T-helper 17 cell (primary cell): ENCODE measurements at regions not wholly inside any gene's neighbourhood (a gene's known extent, or its start where the extent isn't known, plus 50 kb on each side); places are given as distances from the start of the nearest gene placed in this dataset.
"Not testable (repeated sequence)": the region's sequence is repeated elsewhere in the genome, so short reads cannot be mapped to it uniquely, and the experiment has no call there.

Experiments
- ATAC-seq: fragments of 150-1000 bp; cut with Tn5 transposase; 2 replicates; pipeline ENCODE4 v1.10.0; 2021; ENCODE audit warnings: mild to moderate bottlenecking, moderate library complexity
- DNase-seq, 3 donors: peaks; one replicate each; pipeline versions ENCODE4 v3.0.0 to v3.0.0-alpha.2; 2020 to 2021
- H3K9me3 ChIP-seq: one replicate; pipeline ENCODE4 v1.7.0; 2013; ENCODE audit warnings: low read length, mild to moderate bottlenecking; ENCODE audit not compliant: control insufficient read depth, poor library complexity, severe bottlenecking
- H3K27ac Mint-ChIP-seq: one replicate; pipeline ENCODE4 v1.8.0; 2022; ENCODE audit warnings: mild to moderate bottlenecking, moderate library complexity, mixed read lengths
- H3K27me3 Mint-ChIP-seq: one replicate; pipeline ENCODE4 v1.8.0; 2022; ENCODE audit warnings: mixed read lengths
- H3K36me3 Mint-ChIP-seq: one replicate; pipeline ENCODE4 v1.8.0; 2022; ENCODE audit warnings: low read depth, mixed read lengths
- H3K4me1 Mint-ChIP-seq: one replicate; pipeline ENCODE4 v1.8.0; 2022; ENCODE audit warnings: mild to moderate bottlenecking, mixed read lengths
- H3K4me3 Mint-ChIP-seq: one replicate; pipeline ENCODE4 v1.8.0; 2022; ENCODE audit warnings: mild to moderate bottlenecking, moderate library complexity, mixed read lengths

DNA sequence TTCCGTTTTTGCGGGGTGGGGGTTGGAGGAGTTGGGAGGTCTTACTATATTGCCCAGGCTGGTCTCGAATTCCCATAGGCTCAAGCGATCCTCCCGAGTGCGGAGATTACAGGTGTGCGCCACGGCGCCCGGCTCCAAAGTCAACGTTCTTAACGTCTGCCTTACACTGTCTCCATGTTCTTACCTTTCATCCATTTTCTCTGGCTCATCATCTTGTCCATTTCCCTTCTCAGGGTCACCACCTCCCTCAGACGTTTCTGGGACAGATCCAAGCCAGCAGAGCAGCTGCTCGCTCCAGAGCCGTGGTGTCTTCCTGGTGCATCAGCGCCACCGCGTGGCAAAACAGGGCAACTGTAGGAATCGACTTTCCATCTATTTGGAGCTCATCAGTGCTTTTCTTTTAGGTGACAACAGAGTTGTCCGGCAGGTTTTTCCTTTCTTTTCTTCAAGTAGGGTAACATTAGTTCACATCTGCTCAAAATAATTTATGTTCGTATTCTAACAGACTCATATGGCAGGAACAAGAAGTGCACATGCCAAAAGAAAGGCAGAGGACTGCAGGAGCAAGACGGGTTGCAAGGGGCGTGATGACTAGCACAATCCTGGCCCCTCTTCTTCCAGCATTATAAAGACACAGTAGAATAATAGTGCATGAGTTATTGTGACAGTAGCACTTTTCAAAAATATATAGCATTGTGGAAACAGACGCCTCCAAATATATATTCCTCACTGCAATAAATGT, 103.1 kb upstream of the ABCC4 start:
- peak overlapping the region; percentile 99 for H3K4me3 Mint-ChIP-seq
- peaks cover 6% of the 10 kb centered on the region for H3K4me1 Mint-ChIP-seq
- H3K27me3 Mint-ChIP-seq = peaks cover 11% of the 10 kb centered on the region
- peaks cover 2% of the 10 kb centered on the region for H3K36me3 Mint-ChIP-seq
- H3K9me3 ChIP-seq = no peaks in the 10 kb centered on the region
- peak; percentile 90 for ATAC-seq
- peak; percentile 60 to 69 (median 61) for DNase-seq
- peak overlapping the region; percentile 67 for H3K27ac Mint-ChIP-seq

DNA sequence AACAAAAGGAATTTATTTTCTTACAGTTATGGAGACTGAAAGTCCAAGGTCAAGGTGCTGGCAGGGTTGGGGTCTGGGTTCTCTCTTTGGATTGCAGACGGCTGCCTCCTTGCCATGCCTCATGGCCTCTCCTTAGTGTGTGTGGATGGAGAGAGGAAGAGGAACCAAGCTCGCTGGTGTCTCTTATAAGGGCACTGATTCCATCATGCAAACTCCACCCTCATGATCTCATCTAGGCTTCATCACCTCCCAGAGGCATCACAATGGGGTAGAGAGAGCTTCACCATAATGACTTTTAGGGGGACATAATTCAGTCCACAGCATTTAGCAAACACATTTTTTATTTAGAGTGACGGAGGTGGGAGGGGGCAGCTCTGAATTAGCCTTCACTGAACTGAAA, 104.9 kb upstream of the ABCC4 start:
- Mint-ChIP-seq H3K4me3 (no peak overlapping the region), H3K36me3 (peaks cover 2% of the 10 kb centered on the region), H3K27ac (no peak overlapping the region), H3K27me3 (peaks cover 24% of the 10 kb centered on the region), H3K4me1 (peaks cover 6% of the 10 kb centered on the region)
- ATAC-seq = no peak
- no peaks in the 10 kb centered on the region for H3K9me3 ChIP-seq
- no peak for DNase-seq

DNA sequence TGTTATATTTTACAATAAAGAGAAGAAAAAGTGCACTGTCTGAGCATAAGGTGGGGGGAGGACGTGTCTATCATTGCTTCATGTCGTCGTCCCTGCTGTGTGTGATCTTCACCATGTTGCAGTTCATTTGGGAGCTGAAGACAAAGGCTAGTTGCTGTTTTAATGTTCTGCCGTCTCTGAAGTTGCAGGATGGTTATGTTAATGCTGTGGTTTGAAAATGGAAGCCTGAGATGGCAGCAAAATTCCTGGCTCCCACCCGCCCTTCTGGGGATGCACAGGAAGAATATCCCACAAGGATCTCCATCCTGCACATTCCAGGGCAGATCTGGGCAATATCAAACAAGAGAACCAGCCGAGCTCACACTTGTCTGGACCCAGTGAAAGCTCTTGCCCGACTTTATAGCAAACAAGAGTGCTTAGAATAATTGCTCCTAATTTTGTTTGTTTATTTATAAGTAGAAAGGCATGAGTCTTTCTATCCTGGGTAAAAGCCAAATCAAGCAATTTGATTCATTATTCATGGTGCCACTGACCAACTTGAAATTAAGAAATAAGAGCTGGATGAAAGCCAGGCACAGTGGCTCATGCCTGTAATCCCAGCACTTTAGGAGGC, 110.3 kb upstream of the ABCC4 start:
- no peak for DNase-seq
- no peaks in the 10 kb centered on the region for H3K9me3 ChIP-seq
- no peak for ATAC-seq
- H3K4me3 Mint-ChIP-seq = no peak overlapping the region
- H3K27ac Mint-ChIP-seq = no peak overlapping the region
- peaks cover 3% of the 10 kb centered on the region for H3K36me3 Mint-ChIP-seq
- H3K4me1 Mint-ChIP-seq = no peaks in the 10 kb centered on the region
- peaks cover 29% of the 10 kb centered on the region for H3K27me3 Mint-ChIP-seq

DNA sequence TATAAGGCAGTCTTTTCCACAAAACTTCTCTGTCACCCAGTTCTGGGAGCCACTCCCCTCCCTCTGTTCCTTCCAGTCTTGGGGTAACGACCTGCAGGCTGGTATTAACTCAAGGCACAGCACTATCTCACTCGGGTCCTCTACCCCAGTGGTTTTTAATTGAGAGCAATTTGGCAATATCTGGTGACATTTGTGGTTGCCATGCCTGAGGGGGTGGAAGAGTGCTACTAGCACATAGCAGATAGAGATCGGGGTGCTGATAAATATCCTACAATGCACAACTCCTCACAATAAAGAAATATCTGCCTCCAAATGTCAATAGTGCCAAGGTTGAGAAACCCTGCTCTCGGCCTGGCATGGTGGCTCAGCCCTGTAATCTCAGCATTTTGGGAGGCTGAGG, 117.7 kb upstream of the ABCC4 start:
- peaks cover 2% of the 10 kb centered on the region for H3K4me1 Mint-ChIP-seq
- DNase-seq = no peak
- no peak for ATAC-seq

DNA sequence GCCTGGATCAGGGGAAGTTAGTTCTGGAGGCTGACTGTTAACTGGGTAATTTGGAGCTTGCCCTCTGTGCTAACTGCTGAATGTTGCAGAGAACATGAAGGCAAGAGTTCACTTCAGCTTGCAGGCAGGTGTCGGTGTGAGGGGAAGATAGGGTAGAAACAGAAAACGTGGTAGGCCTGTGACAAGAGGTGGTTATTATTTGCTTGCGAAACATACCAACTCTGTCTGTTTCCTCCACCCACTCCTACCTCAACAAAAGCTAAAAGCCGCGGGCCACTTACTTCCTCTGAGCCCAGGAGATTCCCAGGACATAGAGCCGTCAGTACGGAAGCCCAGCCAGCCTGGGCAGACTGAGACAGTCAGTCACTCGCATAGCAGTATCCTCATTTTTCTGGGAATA, 119.2 kb upstream of the ABCC4 start:
- ATAC-seq (no peak), DNase-seq (no peak)
- peaks cover 2% of the 10 kb centered on the region for H3K4me1 Mint-ChIP-seq
- H3K27ac Mint-ChIP-seq = no peak overlapping the region
- no peak overlapping the region for H3K4me3 Mint-ChIP-seq
- peaks cover 3% of the 10 kb centered on the region for H3K36me3 Mint-ChIP-seq
- H3K9me3 ChIP-seq = no peaks in the 10 kb centered on the region
- peaks cover 24% of the 10 kb centered on the region for H3K27me3 Mint-ChIP-seq

More for the DNA sequence above, 117.7 kb upstream of the ABCC4 start:
- no peak overlapping the region for H3K27ac Mint-ChIP-seq
- no peaks in the 10 kb centered on the region for H3K9me3 ChIP-seq
- peaks cover 30% of the 10 kb centered on the region for H3K27me3 Mint-ChIP-seq
- H3K36me3 Mint-ChIP-seq = peaks cover 3% of the 10 kb centered on the region
- H3K4me3 Mint-ChIP-seq = no peak overlapping the region

DNA sequence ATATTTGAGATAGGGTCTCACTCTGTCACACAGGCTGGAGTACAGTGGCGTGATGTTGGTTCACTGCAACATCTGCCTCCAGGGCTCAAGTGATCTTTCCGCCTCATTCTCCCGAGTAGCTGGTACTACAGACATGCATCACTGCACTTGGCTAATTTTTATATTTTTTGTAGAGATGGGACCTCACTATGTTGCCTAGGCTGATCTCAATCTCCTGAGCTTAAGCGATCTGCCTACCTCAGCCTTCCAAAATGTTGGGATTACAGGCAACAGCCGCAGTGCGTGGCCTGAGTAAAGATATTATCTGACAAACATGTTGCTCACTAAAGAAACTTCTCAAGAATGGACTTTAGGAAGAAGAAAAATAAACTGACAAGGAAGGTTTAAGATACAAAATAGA, 125.4 kb upstream of the ABCC4 start:
- DNase-seq (no peak), ATAC-seq (no peak)
- Mint-ChIP-seq H3K27ac (no peak overlapping the region), H3K4me1 (peaks cover 3% of the 10 kb centered on the region), H3K4me3 (no peak overlapping the region), H3K36me3 (no peaks in the 10 kb centered on the region), H3K27me3 (peaks cover 13% of the 10 kb centered on the region)
- no peaks in the 10 kb centered on the region for H3K9me3 ChIP-seq

DNA sequence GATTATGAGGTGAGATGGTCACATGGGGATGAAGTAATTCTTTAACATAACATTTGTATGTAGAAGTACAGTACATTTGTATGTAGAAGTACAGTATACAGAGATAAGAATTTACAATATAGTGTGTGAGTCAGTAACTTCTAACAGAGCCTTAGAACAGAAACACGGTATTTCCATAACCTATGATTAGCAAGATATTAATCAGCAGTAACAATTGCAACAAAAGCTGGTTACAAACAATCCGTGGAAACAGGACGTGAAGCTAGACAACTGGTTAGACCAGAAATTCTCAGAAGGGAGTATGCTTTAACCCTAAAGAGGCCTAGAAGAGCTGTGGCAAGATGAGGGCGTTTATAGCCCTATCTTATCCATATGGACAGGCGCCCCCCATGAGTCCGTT, 122.0 kb upstream of the CLDN10 start:
- H3K4me1 Mint-ChIP-seq, DNase-seq, H3K27ac Mint-ChIP-seq, H3K4me3 Mint-ChIP-seq, H3K36me3 Mint-ChIP-seq, ATAC-seq, H3K9me3 ChIP-seq: not testable (repeated sequence)
- H3K27me3 Mint-ChIP-seq = peaks cover 13% of the 10 kb centered on the region

DNA sequence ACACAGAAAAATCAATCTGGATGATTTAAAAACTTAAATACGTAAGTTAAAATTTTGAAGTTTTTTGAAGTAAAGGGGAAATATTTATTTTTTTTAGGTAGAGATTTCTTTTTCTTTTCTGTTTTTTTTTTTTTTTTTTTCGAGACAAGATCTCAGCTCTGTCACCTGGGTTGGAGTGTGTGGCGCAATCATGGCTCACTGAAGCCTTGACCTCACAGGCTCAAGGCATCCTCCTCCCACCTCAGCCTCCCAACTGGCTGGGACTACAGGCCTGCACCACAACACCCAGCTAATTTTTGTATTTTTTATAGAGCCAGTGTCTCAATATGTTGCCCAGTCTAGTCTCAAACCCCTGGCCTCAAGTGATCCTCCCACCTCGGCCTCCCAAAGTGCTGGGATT, 120.4 kb upstream of the CLDN10 start:
- no peaks in the 10 kb centered on the region for H3K9me3 ChIP-seq
- H3K4me3 Mint-ChIP-seq = no peak overlapping the region
- peaks cover 13% of the 10 kb centered on the region for H3K27me3 Mint-ChIP-seq
- H3K36me3 Mint-ChIP-seq = no peaks in the 10 kb centered on the region
- no peak for DNase-seq
- no peak overlapping the region for H3K27ac Mint-ChIP-seq
- H3K4me1 Mint-ChIP-seq = peaks cover 3% of the 10 kb centered on the region
- no peak for ATAC-seq

DNA sequence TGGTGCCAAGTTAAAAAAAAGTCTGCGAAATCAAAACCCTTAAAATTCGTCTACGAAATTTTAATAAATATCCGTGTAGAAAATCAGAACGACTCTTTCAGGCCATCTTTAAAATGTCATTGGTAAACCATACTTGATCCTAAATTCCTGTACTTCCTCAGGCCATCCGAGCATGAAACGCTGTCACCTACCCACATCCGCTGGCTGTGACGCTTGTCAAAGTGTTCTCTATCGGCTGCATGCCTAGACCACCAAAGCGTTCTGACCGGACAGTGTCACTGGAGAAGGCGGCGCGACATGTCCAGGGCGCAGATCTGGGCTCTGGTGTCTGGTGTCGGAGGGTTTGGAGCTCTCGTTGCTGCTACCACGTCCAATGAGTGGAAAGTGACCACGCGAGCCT, 119.0 kb upstream of the CLDN10 start:
- Mint-ChIP-seq H3K27me3 (peaks cover 13% of the 10 kb centered on the region), H3K4me1 (peaks cover 3% of the 10 kb centered on the region), H3K4me3 (no peak overlapping the region), H3K27ac (no peak overlapping the region), H3K36me3 (no peaks in the 10 kb centered on the region)
- H3K9me3 ChIP-seq = no peaks in the 10 kb centered on the region
- DNase-seq (no peak), ATAC-seq (no peak)

DNA sequence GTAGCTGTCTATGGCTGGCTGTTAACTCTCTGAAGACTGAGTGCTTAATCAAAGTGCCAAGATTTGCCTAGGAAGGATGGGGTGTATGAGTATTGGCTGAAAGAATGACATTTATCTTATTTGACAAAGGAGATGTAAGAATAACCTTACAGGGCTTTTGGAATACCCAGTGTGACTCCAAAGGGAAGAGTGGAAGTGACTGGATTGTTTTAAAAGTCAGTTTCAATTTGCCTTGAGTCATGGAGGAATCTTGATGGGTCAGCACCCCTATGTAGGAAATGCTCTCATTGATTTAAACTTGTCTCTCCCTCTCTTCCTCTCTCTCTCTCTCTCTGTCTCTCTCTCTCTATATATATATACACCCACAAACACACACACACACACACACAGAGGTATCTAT, 118.4 kb upstream of the CLDN10 start:
- ATAC-seq (no peak), DNase-seq (no peak)
- no peak overlapping the region for H3K27ac Mint-ChIP-seq
- no peaks in the 10 kb centered on the region for H3K9me3 ChIP-seq
- no peaks in the 10 kb centered on the region for H3K36me3 Mint-ChIP-seq
- peaks cover 3% of the 10 kb centered on the region for H3K4me1 Mint-ChIP-seq
- no peak overlapping the region for H3K4me3 Mint-ChIP-seq
- H3K27me3 Mint-ChIP-seq = peaks cover 11% of the 10 kb centered on the region

DNA sequence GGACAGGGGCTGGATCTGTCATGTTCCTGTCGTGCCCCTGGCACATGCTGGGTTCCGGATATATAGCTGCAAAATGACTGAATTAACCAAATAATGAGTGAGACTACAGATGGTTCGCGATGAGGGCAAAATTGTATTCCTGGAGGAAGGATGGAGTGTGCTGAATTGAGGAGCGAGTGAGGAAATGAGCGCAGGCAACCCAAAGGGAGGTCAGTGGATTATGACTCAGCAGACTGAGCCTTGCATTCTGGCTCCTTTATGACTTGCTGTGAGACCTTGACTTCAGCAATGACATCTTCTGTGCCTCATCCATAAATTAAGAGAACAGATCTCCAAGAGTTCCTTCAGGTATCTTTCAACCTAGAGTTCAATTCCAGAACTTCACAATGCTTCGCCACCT, 115.0 kb upstream of the CLDN10 start:
- Mint-ChIP-seq H3K4me3 (no peak overlapping the region), H3K27ac (no peak overlapping the region), H3K36me3 (no peaks in the 10 kb centered on the region), H3K27me3 (peaks cover 6% of the 10 kb centered on the region), H3K4me1 (no peaks in the 10 kb centered on the region)
- DNase-seq (no peak), ATAC-seq (no peak)
- no peaks in the 10 kb centered on the region for H3K9me3 ChIP-seq

DNA sequence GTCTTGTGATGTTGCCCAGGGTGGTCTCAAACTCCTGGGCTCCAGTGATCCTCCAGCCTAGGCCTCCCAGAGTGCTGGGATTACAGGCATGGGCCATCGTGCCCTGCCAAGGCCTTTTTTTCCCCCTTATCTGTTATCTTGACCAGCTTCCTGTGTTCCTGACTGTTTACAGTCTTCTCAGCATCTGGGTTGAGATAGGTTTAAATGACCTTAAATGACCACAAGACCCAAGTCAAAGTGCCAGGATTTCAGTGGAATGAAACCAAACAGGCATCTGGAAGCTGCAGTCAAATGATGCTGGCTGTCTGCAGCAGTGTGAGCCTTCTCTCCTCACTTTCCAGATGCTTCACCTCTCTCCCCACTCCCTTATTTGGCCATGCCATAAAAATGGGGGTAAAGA, 114.2 kb upstream of the CLDN10 start:
- no peak for DNase-seq

DNA sequence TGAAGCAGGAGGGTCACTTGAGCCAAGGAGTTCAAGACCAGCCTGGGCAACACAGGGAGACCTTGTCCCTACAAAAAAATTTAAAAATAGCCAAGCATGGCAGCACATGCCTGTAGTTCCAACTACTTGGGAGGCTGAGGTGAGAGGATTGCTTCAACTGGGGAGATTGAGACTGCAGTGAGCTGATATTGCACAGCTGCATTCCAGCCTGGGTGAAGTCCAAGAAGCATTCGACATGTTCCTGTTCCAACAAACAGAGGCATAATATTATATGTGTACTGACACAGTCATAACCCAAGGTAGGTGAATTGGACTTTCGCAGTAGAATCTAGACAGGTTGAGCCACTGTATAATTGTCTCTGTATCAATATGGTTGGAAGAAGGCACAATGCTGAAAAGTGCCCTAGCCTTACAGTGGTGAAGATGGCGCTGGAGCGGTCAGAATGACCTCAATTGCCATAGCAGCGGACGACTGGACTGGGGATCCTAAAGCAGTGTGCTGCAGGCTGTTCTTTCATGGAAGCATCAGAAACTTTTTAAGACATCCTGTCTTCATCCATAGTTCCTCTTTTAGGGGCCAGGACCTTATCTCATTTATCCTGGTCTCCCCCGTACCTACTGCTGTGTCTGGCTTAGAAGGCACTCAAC, 112.0 kb upstream of the CLDN10 start:
- H3K36me3 Mint-ChIP-seq = no peaks in the 10 kb centered on the region
- no peak overlapping the region for H3K27ac Mint-ChIP-seq
- no peaks in the 10 kb centered on the region for H3K4me1 Mint-ChIP-seq
- peaks cover 25% of the 10 kb centered on the region for H3K27me3 Mint-ChIP-seq
- H3K4me3 Mint-ChIP-seq = no peak overlapping the region
- no peaks in the 10 kb centered on the region for H3K9me3 ChIP-seq
- no peak for ATAC-seq
- no peak for DNase-seq

More for the DNA sequence above, 114.2 kb upstream of the CLDN10 start:
- Mint-ChIP-seq H3K27ac (no peak overlapping the region), H3K27me3 (peaks cover 13% of the 10 kb centered on the region), H3K4me3 (no peak overlapping the region), H3K36me3 (no peaks in the 10 kb centered on the region), H3K4me1 (no peaks in the 10 kb centered on the region)
- no peaks in the 10 kb centered on the region for H3K9me3 ChIP-seq
- no peak for ATAC-seq
